Small intestine (tissue), 7 donors: ENCODE measurements at regions not wholly inside any gene's neighbourhood (a gene's known extent, or its start where the extent isn't known, plus 50 kb on each side); places are given as distances from the start of the nearest gene placed in this dataset.
"Not testable (repeated sequence)": the region's sequence is repeated elsewhere in the genome, so short reads cannot be mapped to it uniquely, and the experiment has no call there.

Source experiments
- DNase-seq, 2 donors: peaks; one replicate each; pipeline versions ENCODE4 v3.0.0 to v3.0.0-alpha.2; 2013
- FAIRE-seq: peaks from 2 replicates; lab custom pipeline; 2012; peaks lifted over from hg19 to GRCh38; lab: Jason Lieb, UNC
- H3K27ac ChIP-seq, 3 donors: one replicate each; pipeline ENCODE4 v1.5.1; 2013; ENCODE audit warnings: low read length in 2 of 3, mild to moderate bottlenecking in 2 of 3, control low read depth in 1 of 3, inconsistent platforms in 1 of 3, low read depth in 1 of 3, moderate library complexity in 1 of 3
- H3K27me3 ChIP-seq, 3 donors: one replicate each; pipeline ENCODE4 v1.6.1; 2013; ENCODE audit warnings: low read length in 3 of 3, inconsistent platforms in 1 of 3; ENCODE audit not compliant: control insufficient read depth in 3 of 3, insufficient read depth in 3 of 3
- H3K36me3 ChIP-seq, 3 donors: one replicate each; pipeline ENCODE4 v1.6.1; 2013; ENCODE audit warnings: low read length in 3 of 3, inconsistent platforms in 1 of 3, low read depth in 1 of 3, mild to moderate bottlenecking in 1 of 3, moderate library complexity in 1 of 3; ENCODE audit not compliant: control insufficient read depth in 3 of 3, insufficient read depth in 2 of 3
- H3K4me1 ChIP-seq, 3 donors: one replicate each; pipeline ENCODE4 v1.6.1; 2013; ENCODE audit warnings: low read length in 2 of 3, inconsistent platforms in 1 of 3, low read depth in 1 of 3, mild to moderate bottlenecking in 1 of 3, moderate library complexity in 1 of 3; ENCODE audit not compliant: control insufficient read depth in 3 of 3, insufficient read depth in 2 of 3
- H3K4me3 ChIP-seq, 3 donors: one replicate each; pipeline ENCODE4 v1.5.1; 2013; ENCODE audit warnings: low read length in 3 of 3, control low read depth in 1 of 3, inconsistent platforms in 1 of 3, low read depth in 1 of 3, mild to moderate bottlenecking in 1 of 3, moderate library complexity in 1 of 3
- H3K9me3 ChIP-seq, 2 donors: one replicate each; pipeline ENCODE4 v1.6.1; 2013; ENCODE audit warnings: low read depth in 1 of 2, low read length in 1 of 2; ENCODE audit not compliant: control insufficient read depth in 2 of 2, insufficient read depth in 1 of 2
- WGBS, 3 donors: extraction: QIAGEN DNeasy Blood & Tissue Kit; methylation state at CpG; one replicate each; pipeline ENCODE4 v1.1.7; 2013; 5-methylcytosine and 5-hydroxymethylcytosine counted together
- donor health status: healthy with polysubstance abuse.
- donor health status: control.
- donor health status: control.
- donor health status: Bipolar disorder and iron deficiency.
- donor health status: healthy.

DNA sequence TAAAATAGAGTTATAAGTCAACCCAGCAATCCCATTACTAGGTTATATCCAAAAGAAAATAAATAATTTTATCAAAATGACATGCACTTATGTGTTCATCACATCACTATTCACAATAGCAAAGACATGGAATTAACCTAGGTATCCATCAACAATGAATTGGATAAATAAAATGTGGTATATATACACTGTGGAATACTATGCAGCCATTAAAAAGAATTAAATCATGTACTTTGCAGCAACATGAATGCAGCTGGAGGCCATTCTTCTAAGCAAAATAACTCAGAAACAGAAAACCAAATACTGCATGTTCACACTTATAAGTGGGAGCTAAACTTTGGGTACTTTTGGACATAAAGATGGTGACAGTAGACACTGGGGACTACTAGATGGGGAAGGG, 626.0 kb downstream of the ADCYAP1 start:
- DNase-seq (no peak), FAIRE-seq (no peak)
- Histone ChIP-seq H3K27ac (no peak overlapping the region), H3K4me3 (no peak overlapping the region), H3K27me3 (no peaks in the 10 kb centered on the region), H3K4me1 (no peaks in the 10 kb centered on the region), H3K36me3 (no peaks in the 10 kb centered on the region), H3K9me3 (no peaks in the 10 kb centered on the region)

DNA sequence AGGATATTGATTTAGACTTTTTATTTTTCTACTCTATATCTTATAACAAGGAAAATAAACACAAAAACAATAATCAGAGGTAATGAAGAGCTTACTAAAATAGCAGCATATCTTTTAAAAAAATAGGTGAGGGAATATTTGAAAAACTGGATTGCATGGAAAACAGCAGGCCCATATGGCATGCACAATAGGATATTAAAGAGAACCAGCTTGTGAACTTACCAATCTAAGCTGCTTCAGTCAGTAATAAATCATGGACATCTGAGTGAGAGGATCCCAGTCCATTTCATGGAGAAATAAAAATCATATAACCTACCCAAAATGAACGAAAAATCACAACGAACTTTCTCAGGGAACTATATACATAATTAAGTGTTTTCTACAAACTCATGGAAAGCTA, 634.6 kb downstream of the ADCYAP1 start:
- no peaks in the 10 kb centered on the region for H3K4me1 ChIP-seq
- no peak overlapping the region for H3K4me3 ChIP-seq
- H3K9me3 ChIP-seq = no peaks in the 10 kb centered on the region
- H3K27ac ChIP-seq = no peak overlapping the region
- no peaks in the 10 kb centered on the region for H3K36me3 ChIP-seq
- no peak for FAIRE-seq
- no peaks in the 10 kb centered on the region for H3K27me3 ChIP-seq
- WGBS, 3 donors = 79 to 88% (median 87%) methylated on average over 2 of the region's 2 CpGs
- DNase-seq = no peak

DNA sequence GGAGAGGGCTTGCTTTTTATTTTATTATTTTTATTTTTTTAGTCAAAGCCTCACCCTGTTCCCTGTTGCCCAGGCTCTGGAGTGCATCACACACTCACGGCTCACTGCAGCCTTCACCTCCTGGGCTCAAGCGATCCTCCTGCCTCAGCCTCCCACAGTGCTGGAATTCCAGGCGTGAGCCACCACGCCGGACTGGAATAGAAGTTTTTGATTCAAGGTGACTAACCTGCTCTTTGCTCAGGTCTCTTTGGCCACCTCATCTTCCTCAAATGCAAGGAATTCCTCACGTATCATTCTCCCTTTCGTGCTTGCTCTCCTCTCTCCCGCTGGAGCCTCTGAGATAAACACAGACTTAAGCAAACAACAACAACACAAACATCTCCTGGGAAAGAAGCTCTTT, 636.8 kb downstream of the ADCYAP1 start:
- H3K27ac ChIP-seq = no peak overlapping the region
- no peaks in the 10 kb centered on the region for H3K27me3 ChIP-seq
- FAIRE-seq (no peak), DNase-seq (no peak)
- no peak overlapping the region for H3K4me3 ChIP-seq
- H3K36me3 ChIP-seq = no peaks in the 10 kb centered on the region
- 69 to 80% (median 74%) methylated on average over 8 of the region's 8 CpGs for WGBS, 3 donors
- no peaks in the 10 kb centered on the region for H3K4me1 ChIP-seq
- H3K9me3 ChIP-seq = no peaks in the 10 kb centered on the region

DNA sequence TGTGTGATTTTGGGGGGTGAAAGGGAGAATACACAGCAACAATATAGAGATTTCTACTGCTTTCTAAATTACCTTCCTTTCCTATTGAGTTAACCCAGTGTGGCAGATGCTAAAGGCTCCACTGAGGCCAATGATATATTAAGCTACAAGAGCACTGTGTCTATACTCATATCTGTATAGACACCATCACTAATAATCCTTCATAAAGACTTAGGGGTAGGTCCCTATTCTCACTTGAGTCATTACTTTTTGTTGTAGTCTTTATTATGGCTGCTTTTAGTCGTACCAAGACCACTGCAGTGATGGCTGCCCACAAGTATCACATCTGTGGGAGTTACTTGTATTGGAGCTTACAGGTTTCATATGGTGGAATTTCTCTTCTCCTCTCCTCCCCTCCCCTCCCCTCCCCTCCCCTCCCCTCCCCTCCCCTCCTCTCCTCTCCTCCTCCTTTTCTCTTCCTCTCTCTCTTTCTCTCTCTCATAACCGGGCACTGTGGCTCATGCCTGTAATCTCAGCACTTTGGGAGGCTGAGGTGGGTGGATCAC, 637.6 kb downstream of the ADCYAP1 start:
- Histone ChIP-seq H3K4me1 (no peaks in the 10 kb centered on the region), H3K27me3 (no peaks in the 10 kb centered on the region), H3K27ac (no peak overlapping the region), H3K4me3 (no peak overlapping the region), H3K36me3 (no peaks in the 10 kb centered on the region), H3K9me3 (no peaks in the 10 kb centered on the region)
- WGBS, 3 donors = 28 to 74% (median 73%) methylated on average over 1 to 2 of the region's 2 CpGs
- FAIRE-seq (no peak), DNase-seq (no peak)

DNA sequence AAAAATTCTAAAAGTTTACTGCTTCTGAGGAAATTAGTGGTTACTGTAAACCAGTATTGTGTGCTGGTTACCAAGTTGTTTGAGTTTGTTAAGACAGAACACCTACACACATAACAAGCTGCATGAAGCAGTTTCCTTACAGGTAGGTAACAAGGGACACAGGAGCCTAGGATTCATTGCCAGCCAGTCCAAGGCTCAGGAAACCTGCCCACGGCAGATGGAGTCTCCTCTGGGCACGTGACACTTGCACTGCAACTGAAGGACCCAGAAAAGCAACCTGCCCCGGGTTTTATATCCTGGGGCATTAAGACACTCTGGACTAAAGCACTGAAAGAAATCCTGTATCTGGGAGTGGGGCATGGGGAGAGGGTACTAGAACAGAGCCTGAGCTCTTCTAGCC, 639.3 kb downstream of the ADCYAP1 start:
- 54 to 72% (median 56%) methylated on average over 3 of the region's 3 CpGs for WGBS, 3 donors
- Histone ChIP-seq H3K9me3 (no peaks in the 10 kb centered on the region), H3K4me1 (no peaks in the 10 kb centered on the region), H3K4me3 (no peak overlapping the region), H3K36me3 (no peaks in the 10 kb centered on the region), H3K27ac (no peak overlapping the region), H3K27me3 (no peaks in the 10 kb centered on the region)
- FAIRE-seq (no peak), DNase-seq (no peak)

GRCh38 chr18:1557711-1558110, 653.0 kb downstream of the ADCYAP1 start:
- H3K4me1 ChIP-seq, FAIRE-seq: not testable (repeated sequence)
- WGBS, 3 donors = 75 to 80% (median 76%) methylated on average over 1 of the region's 1 CpG

DNA sequence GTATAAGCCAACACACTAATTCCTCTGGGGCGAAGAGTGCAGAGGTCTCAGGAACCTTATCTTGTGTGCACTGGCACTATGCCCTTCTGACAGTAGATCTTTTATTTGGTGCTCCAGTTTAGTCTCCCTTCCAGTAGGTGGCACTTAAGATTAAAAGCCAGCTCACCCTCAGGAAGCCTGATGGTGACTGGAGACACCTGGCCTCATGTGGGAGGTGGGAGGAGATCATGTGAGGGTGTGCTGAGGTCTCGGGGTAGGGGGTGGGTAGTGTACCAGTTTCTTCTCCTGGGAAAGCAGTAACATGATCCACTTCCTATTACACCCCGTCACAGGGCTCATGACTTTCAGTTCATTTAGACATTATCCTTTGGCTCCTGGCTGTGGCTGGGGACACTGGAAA, 654.9 kb downstream of the ADCYAP1 start:
- WGBS, 3 donors = 62 to 65% (median 63%) methylated on average over 3 of the region's 3 CpGs
- FAIRE-seq (no peak), DNase-seq (no peak)
- Histone ChIP-seq H3K27ac (no peak overlapping the region), H3K36me3 (no peaks in the 10 kb centered on the region), H3K9me3 (no peaks in the 10 kb centered on the region), H3K27me3 (no peaks in the 10 kb centered on the region), H3K4me3 (no peak overlapping the region), H3K4me1 (no peaks in the 10 kb centered on the region)

More at GRCh38 chr18:1557711-1558110, 653.0 kb downstream of the ADCYAP1 start:
- not testable (repeated sequence) for H3K36me3 ChIP-seq, H3K9me3 ChIP-seq, H3K27me3 ChIP-seq, H3K4me3 ChIP-seq, H3K27ac ChIP-seq, DNase-seq

- 57 to 64% (median 61%) methylated on average over 3 of the region's 3 CpGs for WGBS, 3 donors
- FAIRE-seq (no peak), DNase-seq (no peak)
- Histone ChIP-seq H3K4me3 (no peak overlapping the region), H3K4me1 (no peaks in the 10 kb centered on the region), H3K27me3 (no peaks in the 10 kb centered on the region), H3K27ac (no peak overlapping the region), H3K36me3 (no peaks in the 10 kb centered on the region), H3K9me3 (no peaks in the 10 kb centered on the region)
Observed at GRCh38 chr18:1564793-1565192, 660.1 kb downstream of the ADCYAP1 start.

DNA sequence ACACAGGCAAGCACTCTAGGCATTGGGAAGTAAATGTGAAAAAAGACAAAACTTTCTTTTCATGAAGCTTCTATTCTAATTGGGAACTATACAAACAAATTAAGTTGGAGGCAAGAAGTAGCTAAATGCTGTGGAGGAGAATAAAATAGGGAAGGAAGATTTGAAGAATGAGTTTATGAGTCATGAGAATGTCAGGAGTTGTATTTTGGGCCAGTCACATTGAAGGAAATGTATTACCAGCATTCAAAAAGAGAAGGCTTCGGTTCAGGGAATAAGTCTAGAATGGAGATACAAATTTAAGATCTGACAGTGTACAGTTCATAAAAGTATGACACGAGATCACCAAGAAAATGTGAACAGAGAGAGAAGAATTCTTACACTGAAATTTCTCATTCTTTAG, 666.5 kb downstream of the ADCYAP1 start:
- Histone ChIP-seq H3K36me3 (no peaks in the 10 kb centered on the region), H3K4me1 (no peaks in the 10 kb centered on the region), H3K9me3 (no peaks in the 10 kb centered on the region), H3K4me3 (no peak overlapping the region), H3K27me3 (no peaks in the 10 kb centered on the region), H3K27ac (no peak overlapping the region)
- 60 to 66% (median 65%) methylated on average over 2 of the region's 2 CpGs for WGBS, 3 donors
- DNase-seq (no peak), FAIRE-seq (no peak)
